Vagina (tissue), 2 donors: ENCODE measurements at regions not wholly inside any gene's neighbourhood (a gene's known extent, or its start where the extent isn't known, plus 50 kb on each side); places are given as distances from the start of the nearest gene placed in this dataset.

Experiments
- DNase-seq, 2 donors: peaks; one replicate each; pipeline ENCODE4 v3.0.0-alpha.2; 2017; ENCODE audit errors: extremely low spot score in 2 of 2
- H3K27ac ChIP-seq: fragments of 200-600 bp; sonication (generic); one replicate; pipeline ENCODE4 v1.5.1; 2019
- H3K27me3 ChIP-seq: fragments of 200-600 bp; sonication (generic); one replicate; pipeline ENCODE4 v1.5.1; 2019
- H3K36me3 ChIP-seq, 2 donors: fragments of 200-600 bp; sonication (generic); one replicate each; pipeline ENCODE4 v1.5.1; 2017 to 2019
- H3K4me1 ChIP-seq: fragments of 200-600 bp; sonication (generic); one replicate; pipeline ENCODE4 v1.5.1; 2019
- H3K4me3 ChIP-seq, 2 donors: fragments of 200-600 bp; sonication (generic); 1 replicate in 1 of 2; 2 replicates in 1 of 2; pipeline ENCODE4 v1.5.1; 2016 to 2019
- H3K9me3 ChIP-seq: fragments of 200-600 bp; sonication (generic); one replicate; pipeline ENCODE4 v1.5.1; 2019
- CTCF ChIP-seq, 3 experiments: fragments of 450-650 bp in 2 of 3; fragments of 200-600 bp in 1 of 3; sonication (generic) in 1 of 3; IDR thresholded peaks; one replicate each; pipeline ENCODE4 v1.5.1; 2017 to 2019; ENCODE audit warnings: antibody characterized with exemption in 3 of 3, mild to moderate bottlenecking in 2 of 3, moderate library complexity in 2 of 3
- POLR2A ChIP-seq, 2 donors: fragments of 450-650 bp; IDR thresholded peaks; one replicate each; pipeline ENCODE4 v1.6.1; 2017; ENCODE audit warnings: antibody characterized with exemption in 2 of 2, mild to moderate bottlenecking in 2 of 2, moderate library complexity in 2 of 2
- POLR2AphosphoS5 ChIP-seq, 2 donors: sonication (generic); formaldehyde crosslinking; IDR thresholded peaks; one replicate each; pipeline ENCODE4 v1.9.0; 2017; ENCODE audit warnings: antibody characterized with exemption in 2 of 2, mild to moderate bottlenecking in 2 of 2, low read depth in 1 of 2; ENCODE audit not compliant: insufficient read depth in 1 of 2
- intact Hi-C: fragments of 100-400 bp; cut with DNase I; formaldehyde crosslinking; loops from one replicate; pipeline ENCODE4 v1.15.1; 2023

- Histone ChIP-seq H3K9me3 (no peaks in the 10 kb centered on the region), H3K4me1 (no peaks in the 10 kb centered on the region), H3K27ac (no peak overlapping the region), H3K4me3 (no peak overlapping the region), H3K36me3 (no peaks in the 10 kb centered on the region), H3K27me3 (no peaks in the 10 kb centered on the region)
- no peak for DNase-seq
- intact Hi-C loops, result no loop called here
- TF ChIP-seq POLR2A (IDR thresholded peaks at IDR 0.05), result no peak
- TF ChIP-seq POLR2AphosphoS5 (IDR thresholded peaks at IDR 0.05; ENCODE audit: insufficient read depth in 1 of 2, low read depth in 1 of 2), result no peak
- TF ChIP-seq CTCF (IDR thresholded peaks at IDR 0.05), result no peak
Observed at GRCh38 chr10:78489034-78489433, 455.4 kb downstream of the RPS24 start.

GRCh38 chr10:78491812-78492211, 458.1 kb downstream of the RPS24 start:
- intact Hi-C loops, result no loop called here
- H3K27ac ChIP-seq, result no peak overlapping the region
- H3K4me1 ChIP-seq, result no peaks in the 10 kb centered on the region

GRCh38 chr10:78492424-78492823, 458.8 kb downstream of the RPS24 start:
- DNase-seq, result no peak
- H3K4me3 ChIP-seq, result no peak overlapping the region
- H3K27ac ChIP-seq, result no peak overlapping the region
- intact Hi-C loops, result no loop called here
- no peaks in the 10 kb centered on the region for H3K27me3 ChIP-seq
- TF ChIP-seq POLR2AphosphoS5 (IDR thresholded peaks at IDR 0.05; ENCODE audit: insufficient read depth in 1 of 2, low read depth in 1 of 2) (no peak), POLR2A (IDR thresholded peaks at IDR 0.05) (no peak), CTCF (IDR thresholded peaks at IDR 0.05) (no peak)
- H3K36me3 ChIP-seq, result no peaks in the 10 kb centered on the region
- no peaks in the 10 kb centered on the region for H3K9me3 ChIP-seq
- H3K4me1 ChIP-seq, result no peaks in the 10 kb centered on the region

More at GRCh38 chr10:78491812-78492211, 458.1 kb downstream of the RPS24 start:
- Histone ChIP-seq H3K36me3 (no peaks in the 10 kb centered on the region), H3K4me3 (no peak overlapping the region), H3K27me3 (no peaks in the 10 kb centered on the region), H3K9me3 (no peaks in the 10 kb centered on the region)
- peak in 1 of 2 donors; percentile 52 for DNase-seq
- TF ChIP-seq POLR2A (IDR thresholded peaks at IDR 0.05) (no peak), CTCF (IDR thresholded peaks at IDR 0.05) (no peak), POLR2AphosphoS5 (IDR thresholded peaks at IDR 0.05; ENCODE audit: insufficient read depth in 1 of 2, low read depth in 1 of 2) (no peak)

GRCh38 chr10:78494179-78494578, 460.5 kb downstream of the RPS24 start:
- Histone ChIP-seq H3K36me3 (no peaks in the 10 kb centered on the region), H3K4me1 (no peaks in the 10 kb centered on the region), H3K27ac (no peak overlapping the region), H3K9me3 (no peaks in the 10 kb centered on the region), H3K4me3 (no peak overlapping the region), H3K27me3 (no peaks in the 10 kb centered on the region)
- intact Hi-C loops, result no loop called here
- DNase-seq, result no peak
- no peak for TF ChIP-seq CTCF (IDR thresholded peaks at IDR 0.05)
- no peak for TF ChIP-seq POLR2AphosphoS5 (IDR thresholded peaks at IDR 0.05; ENCODE audit: insufficient read depth in 1 of 2, low read depth in 1 of 2)

GRCh38 chr10:78502210-78502936, 468.7 kb downstream of the RPS24 start:
- TF ChIP-seq CTCF (IDR thresholded peaks at IDR 0.05) (no peak), POLR2A (IDR thresholded peaks at IDR 0.05) (no peak), POLR2AphosphoS5 (IDR thresholded peaks at IDR 0.05; ENCODE audit: insufficient read depth in 1 of 2, low read depth in 1 of 2) (no peak)
- DNase-seq, result no peak
- H3K9me3 ChIP-seq, result no peaks in the 10 kb centered on the region
- H3K4me3 ChIP-seq, result no peak overlapping the region
- intact Hi-C loops, result loop anchor here (5.0 kb wide), 1 partner anchor 1095 kb away; no protein-coding TSS in a partner anchor
- H3K36me3 ChIP-seq, result no peaks in the 10 kb centered on the region
- peaks cover 11% of the 10 kb centered on the region for H3K4me1 ChIP-seq
- peak overlapping the region; percentile 9 for H3K27ac ChIP-seq
- H3K27me3 ChIP-seq, result no peaks in the 10 kb centered on the region
